ENCODE measurements at regions not wholly inside any gene's neighbourhood (a gene's known extent, or its start where the extent isn't known, plus 50 kb on each side); places are given as distances from the start of the nearest gene placed in this dataset.

DNA sequence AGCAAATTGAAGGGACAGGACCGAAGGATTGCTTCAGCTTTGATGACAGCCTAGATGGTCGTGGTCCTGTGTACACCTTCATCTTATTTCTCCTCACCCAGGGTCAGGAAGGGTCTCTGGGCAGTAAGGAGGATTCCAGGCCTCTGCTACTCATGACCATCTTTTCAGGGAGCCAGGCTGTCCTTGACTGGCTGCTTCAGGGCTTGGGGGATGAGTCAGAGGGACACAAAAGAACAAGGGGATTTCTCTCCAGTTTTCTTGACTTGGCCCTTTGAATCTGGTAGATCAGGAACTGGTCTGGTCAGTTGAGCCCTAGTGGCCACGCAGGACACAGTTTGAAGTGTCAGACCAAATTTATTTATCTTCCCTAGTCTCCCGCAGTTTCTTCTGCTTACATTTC, 402.1 kb upstream of the CHD6 start:
- no peak for DNase-seq
- intact Hi-C loops (cut with DNase I; ENCODE audit: low total_unique reads) (no loop called here), in situ Hi-C loops (cut with MboI; ENCODE audit: low pct_ligation_motif_present in 1 of 4, low pct_unique_long_range_greater_than_20kb in 1 of 4, low sequenced_read_pairs in 3 of 4) (no loop called here)
- no peak overlapping the region for H3K27ac ChIP-seq
- WGBS, 2 donors (ENCODE audit: low coverage in 1 of 2) = 48 to 50% methylated on average over 2 to 4 of the region's 4 CpGs
- H3K4me3 ChIP-seq = no peak overlapping the region
- H3K27me3 ChIP-seq = no peaks in the 10 kb centered on the region
- TF ChIP-seq POLR2A (IDR thresholded peaks at IDR 0.05) = no peak
- no peak for TF ChIP-seq EP300 (IDR thresholded peaks at IDR 0.05; ENCODE audit: low read depth)
- TF ChIP-seq POLR2AphosphoS5 (IDR thresholded peaks at IDR 0.05) = no peak
- TF ChIP-seq, protein P1, sequence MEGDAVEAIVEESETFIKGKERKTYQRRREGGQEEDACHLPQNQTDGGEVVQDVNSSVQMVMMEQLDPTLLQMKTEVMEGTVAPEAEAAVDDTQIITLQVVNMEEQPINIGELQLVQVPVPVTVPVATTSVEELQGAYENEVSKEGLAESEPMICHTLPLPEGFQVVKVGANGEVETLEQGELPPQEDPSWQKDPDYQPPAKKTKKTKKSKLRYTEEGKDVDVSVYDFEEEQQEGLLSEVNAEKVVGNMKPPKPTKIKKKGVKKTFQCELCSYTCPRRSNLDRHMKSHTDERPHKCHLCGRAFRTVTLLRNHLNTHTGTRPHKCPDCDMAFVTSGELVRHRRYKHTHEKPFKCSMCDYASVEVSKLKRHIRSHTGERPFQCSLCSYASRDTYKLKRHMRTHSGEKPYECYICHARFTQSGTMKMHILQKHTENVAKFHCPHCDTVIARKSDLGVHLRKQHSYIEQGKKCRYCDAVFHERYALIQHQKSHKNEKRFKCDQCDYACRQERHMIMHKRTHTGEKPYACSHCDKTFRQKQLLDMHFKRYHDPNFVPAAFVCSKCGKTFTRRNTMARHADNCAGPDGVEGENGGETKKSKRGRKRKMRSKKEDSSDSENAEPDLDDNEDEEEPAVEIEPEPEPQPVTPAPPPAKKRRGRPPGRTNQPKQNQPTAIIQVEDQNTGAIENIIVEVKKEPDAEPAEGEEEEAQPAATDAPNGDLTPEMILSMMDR (IDR thresholded peaks at IDR 0.05) = no peak
- H3K9me3 ChIP-seq = no peaks in the 10 kb centered on the region
- H3K36me3 ChIP-seq = no peaks in the 10 kb centered on the region
- no peaks in the 10 kb centered on the region for H3K4me1 ChIP-seq

DNA sequence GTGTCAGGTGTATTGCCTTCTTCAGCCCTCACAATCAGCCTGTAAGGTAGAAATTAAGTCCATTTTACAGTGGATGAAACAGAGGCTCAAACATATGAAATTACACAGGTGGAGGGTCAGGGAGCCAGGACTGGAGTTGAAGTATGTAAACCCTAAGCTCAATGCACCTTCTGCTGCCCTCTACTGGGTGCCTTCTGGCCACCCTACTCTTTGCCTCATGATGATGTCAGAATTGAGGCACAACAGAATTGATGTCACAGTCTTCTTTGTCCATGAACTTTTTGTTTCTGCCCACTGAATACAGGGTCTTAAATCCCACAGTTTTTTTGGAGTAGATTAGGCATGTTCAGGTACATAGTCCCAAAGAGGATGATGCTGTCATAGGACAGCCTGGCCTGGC, 400.8 kb upstream of the CHD6 start:
- in situ Hi-C loops (cut with MboI; ENCODE audit: low pct_ligation_motif_present in 1 of 4, low pct_unique_long_range_greater_than_20kb in 1 of 4, low sequenced_read_pairs in 3 of 4) = no loop called here
- DNase-seq = no peak

DNA sequence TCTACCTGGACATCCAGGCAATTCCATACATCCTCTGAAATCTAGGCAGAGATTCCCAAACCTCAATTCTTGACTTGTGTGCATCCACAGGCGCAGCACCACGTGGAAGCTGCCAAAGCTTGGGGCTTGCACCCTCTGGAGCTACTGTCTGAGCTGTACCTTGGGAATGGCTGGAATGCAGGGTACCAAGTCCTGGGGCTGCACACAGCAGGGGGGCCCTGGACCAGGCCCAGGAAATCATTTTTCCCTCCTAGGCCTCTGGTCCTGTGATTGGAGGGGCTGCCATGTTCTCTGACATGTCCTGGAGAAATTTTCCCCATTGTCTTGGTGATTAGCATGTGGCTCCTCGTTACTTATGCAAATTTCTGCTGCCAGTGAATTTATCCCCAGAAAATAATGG, 391.9 kb upstream of the CHD6 start:
- Histone ChIP-seq H3K4me1 (no peaks in the 10 kb centered on the region), H3K9me3 (no peaks in the 10 kb centered on the region), H3K27ac (no peak overlapping the region), H3K27me3 (no peaks in the 10 kb centered on the region), H3K36me3 (no peaks in the 10 kb centered on the region), H3K4me3 (no peak overlapping the region)
- TF ChIP-seq, protein P1 (IDR thresholded peaks at IDR 0.05) = no peak
- TF ChIP-seq POLR2A (IDR thresholded peaks at IDR 0.05) (no peak), POLR2AphosphoS5 (IDR thresholded peaks at IDR 0.05) (no peak), EP300 (IDR thresholded peaks at IDR 0.05; ENCODE audit: low read depth) (no peak)
- no peak for DNase-seq
- intact Hi-C loops (cut with DNase I; ENCODE audit: low total_unique reads) (no loop called here), in situ Hi-C loops (cut with MboI; ENCODE audit: low pct_ligation_motif_present in 1 of 4, low pct_unique_long_range_greater_than_20kb in 1 of 4, low sequenced_read_pairs in 3 of 4) (no loop called here)
- 17 to 47% methylated on average over 1 to 3 of the region's 3 CpGs for WGBS, 2 donors (ENCODE audit: low coverage in 1 of 2)

More for the DNA sequence above, 400.8 kb upstream of the CHD6 start:
- Histone ChIP-seq H3K36me3 (no peaks in the 10 kb centered on the region), H3K27me3 (no peaks in the 10 kb centered on the region), H3K9me3 (no peaks in the 10 kb centered on the region), H3K4me1 (no peaks in the 10 kb centered on the region), H3K27ac (no peak overlapping the region), H3K4me3 (no peak overlapping the region)
- TF ChIP-seq, protein P1 (IDR thresholded peaks at IDR 0.05) = no peak
- TF ChIP-seq POLR2AphosphoS5 (IDR thresholded peaks at IDR 0.05) (no peak), POLR2A (IDR thresholded peaks at IDR 0.05) (no peak), EP300 (IDR thresholded peaks at IDR 0.05; ENCODE audit: low read depth) (no peak)
- intact Hi-C loops (cut with DNase I; ENCODE audit: low total_unique reads) = no loop called here

DNA sequence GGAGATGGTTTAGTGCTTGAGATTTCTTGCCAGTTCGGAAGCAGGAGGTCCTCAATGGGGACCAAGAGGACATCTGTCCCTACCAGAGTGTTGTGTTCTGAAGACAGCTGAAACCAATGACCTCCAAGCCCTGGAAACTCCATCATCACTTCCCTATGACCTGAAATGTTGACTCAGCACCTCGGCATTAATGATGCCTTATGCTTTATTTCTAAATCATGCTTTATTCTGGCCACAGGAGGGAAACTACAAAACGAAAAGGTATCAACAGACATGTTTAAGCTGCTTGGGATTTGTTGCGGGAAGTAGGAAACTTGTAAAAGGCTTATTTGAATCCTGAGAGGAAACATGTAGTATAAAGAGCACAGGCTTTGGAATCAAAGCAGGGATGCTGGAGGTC, 389.1 kb upstream of the CHD6 start:
- Histone ChIP-seq H3K4me3 (no peak overlapping the region), H3K27me3 (no peaks in the 10 kb centered on the region), H3K36me3 (no peaks in the 10 kb centered on the region), H3K27ac (no peak overlapping the region), H3K9me3 (no peaks in the 10 kb centered on the region), H3K4me1 (no peaks in the 10 kb centered on the region)
- no peak for TF ChIP-seq EP300 (IDR thresholded peaks at IDR 0.05; ENCODE audit: low read depth)
- no peak for TF ChIP-seq POLR2AphosphoS5 (IDR thresholded peaks at IDR 0.05)
- TF ChIP-seq, protein P1 (IDR thresholded peaks at IDR 0.05) = no peak
- TF ChIP-seq POLR2A (IDR thresholded peaks at IDR 0.05) = no peak
- DNase-seq = no peak
- in situ Hi-C loops (cut with MboI; ENCODE audit: low pct_ligation_motif_present in 1 of 4, low pct_unique_long_range_greater_than_20kb in 1 of 4, low sequenced_read_pairs in 3 of 4) (no loop called here), intact Hi-C loops (cut with DNase I; ENCODE audit: low total_unique reads) (no loop called here)
- 74 to 94% methylated on average over 3 to 4 of the region's 4 CpGs for WGBS, 2 donors (ENCODE audit: low coverage in 1 of 2)
